ENCODE measurements at regions not wholly inside any gene's neighbourhood (a gene's known extent, or its start where the extent isn't known, plus 50 kb on each side); places are given as distances from the start of the nearest gene placed in this dataset.

- CTCF ChIA-PET = no interaction called here
- no peak overlapping the region for H3K27ac Mint-ChIP-seq (ENCODE audit: unreplicated experiment)
- no TSS peak for BruUV-seq (replicated peaks)
- intact Hi-C loops (cut with micrococcal nuclease; ENCODE audit: unreplicated experiment) = no loop called here
- H3K4me3 Mint-ChIP-seq (ENCODE audit: unreplicated experiment) = no peak overlapping the region
- H3K4me3 ChIP-seq (ENCODE audit: low read depth, low read length) = no peak overlapping the region
- DNase-seq = no peak
- no peaks in the 10 kb centered on the region for H3K4me1 ChIP-seq
- H3K9me3 ChIP-seq = no peaks in the 10 kb centered on the region
- POLR2A ChIA-PET = no interaction called here
- H3K9me3 Mint-ChIP-seq (ENCODE audit: unreplicated experiment) = no peaks in the 10 kb centered on the region
- H3K36me3 ChIP-seq (ENCODE audit: control insufficient read depth, insufficient read depth, low read length) = no peaks in the 10 kb centered on the region
- no peaks in the 10 kb centered on the region for H3K36me3 Mint-ChIP-seq (ENCODE audit: insufficient read depth, unreplicated experiment)
- no peak for TF ChIP-seq CTCF (IDR thresholded peaks at IDR 0.05; ENCODE audit: insufficient read depth in 1 of 2, low read depth in 1 of 2, low read length in 1 of 2, severe bottlenecking in 1 of 2, unreplicated experiment in 1 of 2)
- H3K27me3 Mint-ChIP-seq (ENCODE audit: insufficient read depth, unreplicated experiment) = no peaks in the 10 kb centered on the region
- H3K4me1 Mint-ChIP-seq (ENCODE audit: low read depth, unreplicated experiment) = no peaks in the 10 kb centered on the region
- no peaks in the 10 kb centered on the region for H3K27me3 ChIP-seq (replicated peaks; ENCODE audit: control insufficient read depth, insufficient read depth, low read length)
Observed at GRCh38 chr6:126477678-126478077, 137.8 kb downstream of the CENPW start.

GRCh38 chr6:126480268-126480667, 140.4 kb downstream of the CENPW start:
- no TSS peak for BruUV-seq (replicated peaks)
- H3K4me1 Mint-ChIP-seq (ENCODE audit: low read depth, unreplicated experiment) = no peaks in the 10 kb centered on the region
- H3K4me3 Mint-ChIP-seq (ENCODE audit: unreplicated experiment) = no peak overlapping the region
- H3K4me1 ChIP-seq = no peaks in the 10 kb centered on the region
- no peak overlapping the region for H3K4me3 ChIP-seq (ENCODE audit: low read depth, low read length)
- no peaks in the 10 kb centered on the region for H3K9me3 Mint-ChIP-seq (ENCODE audit: unreplicated experiment)
- intact Hi-C loops (cut with micrococcal nuclease; ENCODE audit: unreplicated experiment) = loop anchor here (10.0 kb wide), 1 partner anchor 645 kb away; no protein-coding TSS in a partner anchor
- H3K27ac Mint-ChIP-seq (ENCODE audit: unreplicated experiment) = no peak overlapping the region
- H3K27me3 Mint-ChIP-seq (ENCODE audit: insufficient read depth, unreplicated experiment) = no peaks in the 10 kb centered on the region
- H3K9me3 ChIP-seq = no peaks in the 10 kb centered on the region
- H3K36me3 Mint-ChIP-seq (ENCODE audit: insufficient read depth, unreplicated experiment) = no peaks in the 10 kb centered on the region
- H3K27me3 ChIP-seq (replicated peaks; ENCODE audit: control insufficient read depth, insufficient read depth, low read length) = no peaks in the 10 kb centered on the region
- CTCF ChIA-PET = no interaction called here
- POLR2A ChIA-PET = no interaction called here
- DNase-seq = no peak
- no peaks in the 10 kb centered on the region for H3K36me3 ChIP-seq (ENCODE audit: control insufficient read depth, insufficient read depth, low read length)
- TF ChIP-seq CTCF (IDR thresholded peaks at IDR 0.05; ENCODE audit: insufficient read depth in 1 of 2, low read depth in 1 of 2, low read length in 1 of 2, severe bottlenecking in 1 of 2, unreplicated experiment in 1 of 2) = no peak

- no peaks in the 10 kb centered on the region for H3K4me1 ChIP-seq
- no peak for TF ChIP-seq CTCF (IDR thresholded peaks at IDR 0.05; ENCODE audit: insufficient read depth in 1 of 2, low read depth in 1 of 2, low read length in 1 of 2, severe bottlenecking in 1 of 2, unreplicated experiment in 1 of 2)
- no TSS peak for BruUV-seq (replicated peaks)
- Mint-ChIP-seq H3K4me1 (ENCODE audit: low read depth, unreplicated experiment) (no peaks in the 10 kb centered on the region), H3K27me3 (ENCODE audit: insufficient read depth, unreplicated experiment) (no peaks in the 10 kb centered on the region), H3K9me3 (ENCODE audit: unreplicated experiment) (no peaks in the 10 kb centered on the region), H3K36me3 (ENCODE audit: insufficient read depth, unreplicated experiment) (no peaks in the 10 kb centered on the region), H3K27ac (ENCODE audit: unreplicated experiment) (no peak overlapping the region), H3K4me3 (ENCODE audit: unreplicated experiment) (no peak overlapping the region)
- H3K27me3 ChIP-seq (replicated peaks; ENCODE audit: control insufficient read depth, insufficient read depth, low read length) = no peaks in the 10 kb centered on the region
- ChIA-PET POLR2A (no interaction called here), CTCF (no interaction called here)
- no peak for DNase-seq
- no peaks in the 10 kb centered on the region; the same call in 1 of the 2 replicates for H3K9me3 ChIP-seq
- intact Hi-C loops (cut with micrococcal nuclease; ENCODE audit: unreplicated experiment) = loop anchor here (10.0 kb wide), 1 partner anchor 643 kb away; no protein-coding TSS in a partner anchor
- H3K4me3 ChIP-seq (ENCODE audit: low read depth, low read length) = no peak overlapping the region
- no peaks in the 10 kb centered on the region for H3K36me3 ChIP-seq (ENCODE audit: control insufficient read depth, insufficient read depth, low read length)
Observed at GRCh38 chr6:126481319-126481718, 141.4 kb downstream of the CENPW start.

Data from Caco-2 (cell line).